ENCODE measurements at regions not wholly inside any gene's neighbourhood (a gene's known extent, or its start where the extent isn't known, plus 50 kb on each side); places are given as distances from the start of the nearest gene placed in this dataset.
"Not testable (repeated sequence)": the region's sequence is repeated elsewhere in the genome, so short reads cannot be mapped to it uniquely, and the experiment has no call there.

GRCh38 chr1:29389533-29390041, 153.3 kb downstream of the PTPRU start:
- Mint-ChIP-seq H3K36me3 (ENCODE audit: low read depth) (no peaks in the 10 kb centered on the region), H3K9me3 (ENCODE audit: low read depth) (no peaks in the 10 kb centered on the region), H3K27me3 (ENCODE audit: low read depth) (peaks cover 32% of the 10 kb centered on the region), H3K4me3 (ENCODE audit: unreplicated experiment) (no peak overlapping the region), H3K4me1 (ENCODE audit: low read depth) (no peaks in the 10 kb centered on the region), H3K27ac (ENCODE audit: unreplicated experiment) (no peak overlapping the region)
- TF ChIP-seq CTCF (IDR thresholded peaks at IDR 0.05) = no peak
- no peak for DNase-seq (ENCODE audit: low spot score)

GRCh38 chr1:29388884-29389283, 152.6 kb downstream of the PTPRU start:
- H3K4me1 Mint-ChIP-seq (ENCODE audit: low read depth) = no peaks in the 10 kb centered on the region
- H3K9me3 Mint-ChIP-seq (ENCODE audit: low read depth) = no peaks in the 10 kb centered on the region
- H3K27me3 Mint-ChIP-seq (ENCODE audit: low read depth) = peaks cover 31% of the 10 kb centered on the region
- no peak for TF ChIP-seq CTCF (IDR thresholded peaks at IDR 0.05)
- no peak for DNase-seq (ENCODE audit: low spot score)
- H3K27ac Mint-ChIP-seq (ENCODE audit: unreplicated experiment) = no peak overlapping the region
- no peaks in the 10 kb centered on the region for H3K36me3 Mint-ChIP-seq (ENCODE audit: low read depth)
- H3K4me3 Mint-ChIP-seq (ENCODE audit: unreplicated experiment) = no peak overlapping the region

- no peak overlapping the region for H3K4me3 Mint-ChIP-seq (ENCODE audit: unreplicated experiment)
- H3K9me3 Mint-ChIP-seq (ENCODE audit: low read depth) = no peaks in the 10 kb centered on the region
- peaks cover 32% of the 10 kb centered on the region for H3K27me3 Mint-ChIP-seq (ENCODE audit: low read depth)
- H3K36me3 Mint-ChIP-seq (ENCODE audit: low read depth) = no peaks in the 10 kb centered on the region
- H3K4me1 Mint-ChIP-seq (ENCODE audit: low read depth) = no peaks in the 10 kb centered on the region
- TF ChIP-seq CTCF (IDR thresholded peaks at IDR 0.05) = no peak
- H3K27ac Mint-ChIP-seq (ENCODE audit: unreplicated experiment) = no peak overlapping the region
- DNase-seq (ENCODE audit: low spot score) = no peak
These were observed 151.8 kb downstream of the PTPRU start for GRCh38 chr1:29388170-29388569.

DNA sequence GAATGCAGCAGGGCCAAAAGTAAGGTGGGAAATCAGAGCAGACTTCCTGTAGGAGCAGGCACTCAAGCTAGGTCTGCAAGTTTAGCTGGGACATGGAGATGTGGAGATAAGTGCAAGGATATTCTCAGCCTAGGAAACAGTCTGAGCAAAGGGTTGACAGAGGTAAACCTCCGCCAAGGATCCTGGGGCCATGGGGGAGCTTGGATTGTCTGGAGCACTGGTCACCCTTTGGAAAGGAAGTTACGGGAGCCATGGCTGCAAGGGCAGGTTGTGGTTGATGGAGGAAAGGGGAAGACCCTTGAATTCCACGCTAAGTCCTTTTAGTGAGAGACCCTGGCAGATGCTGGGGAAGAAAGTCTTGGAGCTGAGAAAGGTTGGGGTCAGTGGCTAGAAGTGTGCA, 150.9 kb downstream of the PTPRU start:
- H3K9me3 Mint-ChIP-seq (ENCODE audit: low read depth) = no peaks in the 10 kb centered on the region
- H3K36me3 Mint-ChIP-seq (ENCODE audit: low read depth) = no peaks in the 10 kb centered on the region
- H3K4me1 Mint-ChIP-seq (ENCODE audit: low read depth) = no peaks in the 10 kb centered on the region
- no peak for DNase-seq (ENCODE audit: low spot score)
- TF ChIP-seq CTCF (IDR thresholded peaks at IDR 0.05) = no peak
- no peak overlapping the region for H3K27ac Mint-ChIP-seq (ENCODE audit: unreplicated experiment)
- peaks cover 30% of the 10 kb centered on the region for H3K27me3 Mint-ChIP-seq (ENCODE audit: low read depth)
- no peak overlapping the region for H3K4me3 Mint-ChIP-seq (ENCODE audit: unreplicated experiment)

GRCh38 chr1:29386453-29386852, 150.1 kb downstream of the PTPRU start:
- H3K27ac Mint-ChIP-seq (ENCODE audit: unreplicated experiment); H3K4me3 Mint-ChIP-seq (ENCODE audit: unreplicated experiment): not testable (repeated sequence)
- peaks cover 27% of the 10 kb centered on the region for H3K27me3 Mint-ChIP-seq (ENCODE audit: low read depth)

GRCh38 chr1:29385966-29386365, 149.6 kb downstream of the PTPRU start:
- Mint-ChIP-seq H3K9me3 (ENCODE audit: low read depth) (no peaks in the 10 kb centered on the region), H3K4me3 (ENCODE audit: unreplicated experiment) (no peak overlapping the region), H3K27ac (ENCODE audit: unreplicated experiment) (no peak overlapping the region), H3K27me3 (ENCODE audit: low read depth) (peaks cover 23% of the 10 kb centered on the region), H3K4me1 (ENCODE audit: low read depth) (no peaks in the 10 kb centered on the region), H3K36me3 (ENCODE audit: low read depth) (no peaks in the 10 kb centered on the region)
- DNase-seq (ENCODE audit: low spot score) = no peak
- TF ChIP-seq CTCF (IDR thresholded peaks at IDR 0.05) = no peak

More at GRCh38 chr1:29386453-29386852, 150.1 kb downstream of the PTPRU start:
- not testable (repeated sequence) for H3K36me3 Mint-ChIP-seq (ENCODE audit: low read depth); DNase-seq (ENCODE audit: low spot score); H3K9me3 Mint-ChIP-seq (ENCODE audit: low read depth); H3K4me1 Mint-ChIP-seq (ENCODE audit: low read depth)
